ENCODE measurements at regions not wholly inside any gene's neighbourhood (a gene's known extent, or its start where the extent isn't known, plus 50 kb on each side); places are given as distances from the start of the nearest gene placed in this dataset.
A peak's percentile ranks its signal among the peaks of the same experiment; 100 is the strongest.

- no peak for DNase-seq
- Histone ChIP-seq H3K27me3 (ENCODE audit: control insufficient read depth, insufficient read depth, low read length, poor library complexity, severe bottlenecking) (no peaks in the 10 kb centered on the region), H3K9me3 (ENCODE audit: control insufficient read depth, low read length) (no peaks in the 10 kb centered on the region), H3K36me3 (ENCODE audit: control insufficient read depth, insufficient read depth, low read length) (no peaks in the 10 kb centered on the region), H3K4me1 (ENCODE audit: control insufficient read depth, insufficient read depth, low read length) (peaks cover 4% of the 10 kb centered on the region), H3K9ac (ENCODE audit: extremely low read depth, low read length, poor library complexity, severe bottlenecking) (no peak overlapping the region), H3K27ac (ENCODE audit: low read depth, low read length) (no peak overlapping the region), H3K4me3 (ENCODE audit: low read length) (no peak overlapping the region)
- Mint-ChIP-seq H3K9me3 (no peaks in the 10 kb centered on the region), H3K4me3 (no peak overlapping the region), H3K27me3 (ENCODE audit: insufficient read depth) (peaks cover 13% of the 10 kb centered on the region), H3K4me1 (peaks cover 31% of the 10 kb centered on the region), H3K36me3 (ENCODE audit: low read depth) (no peaks in the 10 kb centered on the region), H3K27ac (no peak overlapping the region)
- TF ChIP-seq, protein P1, sequence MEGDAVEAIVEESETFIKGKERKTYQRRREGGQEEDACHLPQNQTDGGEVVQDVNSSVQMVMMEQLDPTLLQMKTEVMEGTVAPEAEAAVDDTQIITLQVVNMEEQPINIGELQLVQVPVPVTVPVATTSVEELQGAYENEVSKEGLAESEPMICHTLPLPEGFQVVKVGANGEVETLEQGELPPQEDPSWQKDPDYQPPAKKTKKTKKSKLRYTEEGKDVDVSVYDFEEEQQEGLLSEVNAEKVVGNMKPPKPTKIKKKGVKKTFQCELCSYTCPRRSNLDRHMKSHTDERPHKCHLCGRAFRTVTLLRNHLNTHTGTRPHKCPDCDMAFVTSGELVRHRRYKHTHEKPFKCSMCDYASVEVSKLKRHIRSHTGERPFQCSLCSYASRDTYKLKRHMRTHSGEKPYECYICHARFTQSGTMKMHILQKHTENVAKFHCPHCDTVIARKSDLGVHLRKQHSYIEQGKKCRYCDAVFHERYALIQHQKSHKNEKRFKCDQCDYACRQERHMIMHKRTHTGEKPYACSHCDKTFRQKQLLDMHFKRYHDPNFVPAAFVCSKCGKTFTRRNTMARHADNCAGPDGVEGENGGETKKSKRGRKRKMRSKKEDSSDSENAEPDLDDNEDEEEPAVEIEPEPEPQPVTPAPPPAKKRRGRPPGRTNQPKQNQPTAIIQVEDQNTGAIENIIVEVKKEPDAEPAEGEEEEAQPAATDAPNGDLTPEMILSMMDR (conservative IDR thresholded peaks at IDR 0.05) = no peak
- 82 to 83% methylated on average over 3 to 4 of the region's 5 CpGs for WGBS, 2 experiments (ENCODE audit: insufficient coverage in 1 of 2, insufficient read length in 1 of 2)
These were observed 215.3 kb upstream of the LRFN2 start for GRCh38 chr6:40802481-40802880.

DNA sequence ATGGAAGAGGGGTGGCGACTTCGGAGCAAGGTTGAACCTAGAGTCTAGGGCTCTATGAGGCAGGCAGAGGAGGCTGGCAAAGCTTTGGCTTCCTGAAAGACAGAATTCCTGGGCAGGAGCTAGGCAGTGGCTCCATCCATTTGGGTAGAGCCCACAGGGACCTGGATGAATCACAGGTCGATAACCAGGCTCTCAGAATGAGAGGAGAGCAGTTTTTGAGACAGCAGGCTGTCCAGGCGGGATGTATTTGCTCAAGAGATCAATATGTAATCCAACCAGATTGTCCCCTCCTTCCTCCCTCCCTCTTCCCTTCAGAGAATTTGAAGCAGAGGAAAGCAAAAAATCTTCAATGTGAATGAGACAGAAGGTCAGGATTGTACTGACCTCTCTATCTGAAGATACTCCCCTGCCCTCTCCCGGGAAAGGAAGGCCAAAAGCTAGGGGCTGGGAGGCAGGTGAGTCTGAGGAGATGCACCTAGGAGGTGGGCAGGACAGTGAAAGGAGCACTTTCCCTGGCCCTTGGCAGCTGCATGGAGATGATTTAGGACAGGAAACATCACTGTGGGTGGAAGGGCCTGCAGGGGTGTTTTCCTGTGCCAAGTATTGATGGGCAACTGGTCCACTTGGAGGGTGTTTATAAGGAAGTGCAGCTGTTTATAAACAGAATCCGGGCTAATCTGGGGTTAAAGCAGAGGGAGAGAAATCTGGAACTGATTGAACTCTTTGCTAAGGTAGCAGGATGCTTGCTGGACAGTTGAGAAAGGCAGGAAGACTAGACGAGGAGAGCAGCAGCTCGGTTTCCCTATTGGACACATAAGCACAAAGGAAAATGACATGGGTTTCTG is 212.4 kb upstream of the LRFN2 start:
- Mint-ChIP-seq H3K4me1 (peaks cover 31% of the 10 kb centered on the region), H3K4me3 (no peak overlapping the region), H3K27me3 (ENCODE audit: insufficient read depth) (peaks cover 27% of the 10 kb centered on the region), H3K9me3 (no peaks in the 10 kb centered on the region), H3K27ac (no peak overlapping the region), H3K36me3 (ENCODE audit: low read depth) (no peaks in the 10 kb centered on the region)
- WGBS, 2 experiments (ENCODE audit: insufficient coverage in 1 of 2, insufficient read length in 1 of 2) = 86 to 97% methylated on average over 5 to 8 of the region's 8 CpGs
- Histone ChIP-seq H3K27me3 (ENCODE audit: control insufficient read depth, insufficient read depth, low read length, poor library complexity, severe bottlenecking) (peaks cover 18% of the 10 kb centered on the region), H3K27ac (ENCODE audit: low read depth, low read length) (no peak overlapping the region), H3K9ac (ENCODE audit: extremely low read depth, low read length, poor library complexity, severe bottlenecking) (no peak overlapping the region), H3K4me1 (ENCODE audit: control insufficient read depth, insufficient read depth, low read length) (peaks cover 4% of the 10 kb centered on the region), H3K9me3 (ENCODE audit: control insufficient read depth, low read length) (no peaks in the 10 kb centered on the region), H3K36me3 (ENCODE audit: control insufficient read depth, insufficient read depth, low read length) (no peaks in the 10 kb centered on the region), H3K4me3 (ENCODE audit: low read length) (no peak overlapping the region)
- TF ChIP-seq, protein P1 (conservative IDR thresholded peaks at IDR 0.05) = no peak
- no peak for DNase-seq

GRCh38 chr6:40798069-40798770 is 211.1 kb upstream of the LRFN2 start:
- H3K27ac Mint-ChIP-seq = no peak overlapping the region
- peaks cover 31% of the 10 kb centered on the region for H3K4me1 Mint-ChIP-seq
- H3K9me3 Mint-ChIP-seq = no peaks in the 10 kb centered on the region
- peak; percentile 90 for DNase-seq
- H3K9ac ChIP-seq (ENCODE audit: extremely low read depth, low read length, poor library complexity, severe bottlenecking) = no peak overlapping the region
- H3K27me3 ChIP-seq (ENCODE audit: control insufficient read depth, insufficient read depth, low read length, poor library complexity, severe bottlenecking) = peaks cover 30% of the 10 kb centered on the region
- TF ChIP-seq, protein P1 (conservative IDR thresholded peaks at IDR 0.05) = peak; percentile 27
- peaks cover 4% of the 10 kb centered on the region for H3K4me1 ChIP-seq (ENCODE audit: control insufficient read depth, insufficient read depth, low read length)
- no peaks in the 10 kb centered on the region for H3K36me3 Mint-ChIP-seq (ENCODE audit: low read depth)
- no peaks in the 10 kb centered on the region for H3K36me3 ChIP-seq (ENCODE audit: control insufficient read depth, insufficient read depth, low read length)
- H3K27me3 Mint-ChIP-seq (ENCODE audit: insufficient read depth) = peaks cover 40% of the 10 kb centered on the region
- no peak overlapping the region for H3K27ac ChIP-seq (ENCODE audit: low read depth, low read length)
- no peaks in the 10 kb centered on the region for H3K9me3 ChIP-seq (ENCODE audit: control insufficient read depth, low read length)
- H3K4me3 ChIP-seq (ENCODE audit: low read length) = no peak overlapping the region
- H3K4me3 Mint-ChIP-seq = no peak overlapping the region
- WGBS, 2 experiments (ENCODE audit: insufficient coverage in 1 of 2, insufficient read length in 1 of 2) = 53 to 66% methylated on average over 4 to 7 of the region's 7 CpGs
